GM18907 (cell line): ENCODE measurements at regions not wholly inside any gene's neighbourhood (a gene's known extent, or its start where the extent isn't known, plus 50 kb on each side); places are given as distances from the start of the nearest gene placed in this dataset.

Experiments
- ATAC-seq: cut with Tn5 transposase; IDR thresholded peaks from one replicate; pipeline ENCODE4 v1.9.1; 2021; ENCODE audit warnings: mild to moderate bottlenecking, moderate library complexity; ENCODE audit not compliant: unreplicated experiment

GRCh38 chr2:107595749-107596148 is 230.9 kb upstream of the RGPD4 start:
- no peak for ATAC-seq

GRCh38 chr2:107597507-107597906 is 229.2 kb upstream of the RGPD4 start:
- ATAC-seq = no peak

DNA sequence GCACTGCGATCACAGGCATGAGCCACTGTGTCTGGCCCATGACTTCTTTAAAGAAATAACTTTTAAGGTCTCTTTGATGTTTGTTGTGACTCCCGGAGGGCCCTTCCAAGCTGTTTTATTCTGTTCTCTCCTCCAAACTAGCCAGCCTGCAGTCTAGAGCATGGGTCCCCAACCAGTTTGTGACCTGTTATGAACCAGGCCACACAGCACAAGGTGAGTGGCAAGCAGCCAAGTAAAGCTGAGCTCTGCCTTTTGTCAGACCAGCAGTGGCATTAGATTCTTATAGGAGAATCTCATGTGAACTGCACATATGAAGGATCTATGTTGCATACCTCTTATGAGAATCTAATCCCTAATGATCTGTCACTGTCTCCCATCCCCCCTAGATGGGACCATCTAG is 223.9 kb upstream of the RGPD4 start:
- ATAC-seq = no peak

GRCh38 chr2:107607054-107607453 is 219.6 kb upstream of the RGPD4 start:
- ATAC-seq = no peak

DNA sequence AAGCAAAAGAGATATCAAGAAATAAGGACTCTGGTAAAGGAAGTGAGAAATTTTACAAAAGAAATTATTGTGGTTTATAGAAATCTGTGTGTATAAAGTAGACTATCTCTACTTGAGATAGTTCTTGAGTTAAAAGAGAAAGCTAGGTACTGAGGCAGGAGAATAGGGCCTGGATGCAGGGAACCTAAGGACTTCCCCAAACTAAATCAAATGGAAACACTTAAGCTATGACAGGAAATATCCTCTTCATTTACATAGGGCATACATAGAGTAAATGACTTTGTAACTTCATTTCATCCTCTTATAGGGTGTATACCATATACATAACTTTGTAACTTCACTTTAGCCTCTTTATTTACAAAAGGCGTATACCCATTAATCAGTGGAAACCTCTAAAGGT is 219.2 kb upstream of the RGPD4 start:
- no peak for ATAC-seq

- ATAC-seq = no peak
Measured at GRCh38 chr2:107615039-107615438, 211.7 kb upstream of the RGPD4 start.

- no peak for ATAC-seq
Measured at GRCh38 chr2:107618769-107619168, 207.9 kb upstream of the RGPD4 start.

DNA sequence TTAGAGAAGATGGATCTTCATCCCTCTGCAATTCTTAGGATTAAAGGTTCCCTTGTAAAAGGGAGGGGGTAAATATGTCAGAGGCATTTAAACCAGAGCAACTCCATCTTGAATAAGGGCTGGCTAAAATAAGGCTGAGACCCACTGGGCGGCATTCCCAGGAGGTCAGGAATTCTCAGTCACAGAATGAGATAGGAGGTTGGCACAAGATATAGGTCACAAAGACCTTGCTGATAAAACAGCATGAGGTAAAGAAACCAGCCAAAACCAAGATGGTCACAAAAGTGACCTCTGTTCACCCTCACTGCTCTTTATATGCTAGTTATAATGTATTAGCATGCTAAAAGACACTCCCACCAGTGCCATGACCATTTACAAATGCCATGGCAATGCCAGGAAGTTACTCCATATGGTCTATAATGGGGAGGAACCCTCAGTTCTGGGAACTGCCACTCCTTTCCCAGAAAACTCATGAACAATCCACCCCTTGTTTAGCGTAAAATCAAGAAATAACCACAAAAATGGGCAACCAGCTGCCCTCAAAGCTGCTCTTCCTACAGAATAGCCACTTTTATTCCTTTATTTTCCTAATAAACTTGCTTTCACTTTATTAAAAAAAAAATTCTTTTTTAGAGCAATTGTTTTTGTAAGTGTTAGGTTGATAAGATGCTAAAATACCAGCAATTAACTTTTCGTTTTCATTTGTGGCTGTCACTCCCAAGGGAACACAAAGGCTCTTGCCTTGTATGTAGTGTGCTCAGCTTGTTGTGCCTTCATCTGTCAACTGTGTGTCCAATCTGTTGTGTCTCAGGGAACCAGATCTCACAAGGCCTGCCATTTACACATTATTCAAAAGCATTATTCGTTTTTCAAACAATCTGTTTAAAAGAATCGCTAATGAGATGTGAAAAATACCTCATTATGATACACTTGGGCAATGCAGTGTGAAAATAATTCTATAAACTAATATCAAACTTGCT is 205.2 kb upstream of the RGPD4 start:
- ATAC-seq = no peak

DNA sequence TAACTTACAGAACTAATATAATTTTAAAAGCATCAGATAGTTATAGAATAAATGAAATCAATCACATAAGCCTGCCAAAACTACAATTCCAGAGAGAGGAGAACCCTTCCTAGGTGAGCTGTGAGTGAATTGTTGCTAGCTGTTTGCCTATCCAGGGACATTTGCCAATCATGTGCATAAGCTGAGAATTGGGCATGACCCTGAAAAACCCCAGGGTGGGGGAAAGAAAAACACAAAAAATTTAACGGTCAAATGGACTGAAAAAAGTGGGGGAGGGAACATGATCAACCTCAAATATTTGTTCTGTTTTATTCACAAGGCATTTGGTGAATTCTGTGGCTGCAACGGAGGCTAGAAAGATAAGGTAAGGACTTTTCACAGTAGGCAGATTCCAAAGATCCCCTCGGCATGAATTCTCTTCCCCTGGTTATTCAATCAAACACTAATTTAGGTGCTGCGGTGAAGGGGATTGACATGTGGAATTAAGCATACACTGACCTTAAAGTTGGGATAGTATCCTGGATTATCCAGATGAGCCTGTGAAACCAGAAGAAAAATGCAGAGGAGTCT is 203.9 kb upstream of the RGPD4 start:
- ATAC-seq = no peak

DNA sequence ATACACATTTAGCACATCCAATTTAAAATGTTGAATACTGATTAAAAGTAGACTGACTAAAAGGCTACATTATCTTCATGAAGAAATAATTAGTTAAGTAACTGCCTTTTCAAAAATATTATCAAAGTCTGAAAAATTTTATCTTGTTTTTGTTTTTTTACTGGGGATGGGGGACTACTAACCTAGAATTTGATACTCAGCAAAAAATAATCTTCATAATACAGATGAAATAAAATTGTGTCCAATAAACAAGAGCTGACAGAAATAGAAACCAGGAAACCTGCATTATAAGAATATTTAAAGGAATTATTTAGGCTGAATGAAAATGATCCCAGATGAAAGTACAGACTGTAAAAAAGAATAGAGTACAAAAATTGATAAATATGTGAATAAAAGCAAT is 200.7 kb upstream of the RGPD4 start:
- ATAC-seq = no peak

- ATAC-seq = no peak
Measured at GRCh38 chr2:107627164-107627563, 199.5 kb upstream of the RGPD4 start.

DNA sequence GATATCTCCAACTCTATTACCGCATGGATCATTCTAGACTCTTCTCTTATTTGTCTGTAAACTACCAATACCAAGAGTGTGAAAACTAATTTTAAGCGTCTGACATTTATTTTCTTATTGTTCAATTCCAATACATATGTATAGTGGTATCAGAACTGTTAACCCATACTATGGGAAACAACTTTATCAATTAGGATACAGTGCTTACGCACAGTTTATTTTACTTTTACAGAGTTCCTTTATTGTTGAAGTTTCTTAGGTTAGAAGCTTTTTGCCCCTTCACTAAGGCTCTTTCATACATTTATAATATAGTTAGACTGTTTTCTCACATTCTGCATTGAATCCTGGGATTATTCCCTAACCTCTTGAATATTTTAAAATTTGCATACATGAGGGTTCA is 198.8 kb upstream of the RGPD4 start:
- ATAC-seq = no peak

DNA sequence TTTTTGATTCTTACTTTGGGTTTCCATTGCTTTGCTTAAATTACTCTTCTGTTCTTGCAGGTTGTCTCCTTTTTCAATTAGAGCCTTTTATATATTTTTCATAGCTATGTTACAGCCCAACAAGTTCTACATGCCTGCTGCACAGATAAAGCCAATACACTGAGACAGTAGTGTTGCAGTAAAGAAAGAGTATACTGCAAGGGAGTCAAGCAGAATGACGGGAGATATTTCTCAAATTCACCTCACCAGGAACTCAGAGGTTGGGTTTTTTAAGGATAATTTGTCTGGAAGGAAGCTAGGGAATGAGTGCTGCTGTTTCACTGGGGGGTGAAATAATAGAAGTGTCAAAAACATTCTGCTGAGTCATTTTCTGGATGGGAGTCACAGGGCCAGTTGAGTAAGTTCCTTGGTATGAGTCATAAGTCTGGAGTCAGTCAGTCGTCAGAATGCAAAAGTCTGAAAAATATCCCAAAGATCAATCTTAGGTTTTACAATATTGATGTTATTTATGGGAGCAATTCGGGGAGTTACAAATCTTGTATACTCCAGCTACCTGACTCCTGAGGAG is 193.0 kb upstream of the RGPD4 start:
- ATAC-seq = no peak

- no peak for ATAC-seq
Measured at GRCh38 chr2:107634172-107634571, 192.5 kb upstream of the RGPD4 start.

DNA sequence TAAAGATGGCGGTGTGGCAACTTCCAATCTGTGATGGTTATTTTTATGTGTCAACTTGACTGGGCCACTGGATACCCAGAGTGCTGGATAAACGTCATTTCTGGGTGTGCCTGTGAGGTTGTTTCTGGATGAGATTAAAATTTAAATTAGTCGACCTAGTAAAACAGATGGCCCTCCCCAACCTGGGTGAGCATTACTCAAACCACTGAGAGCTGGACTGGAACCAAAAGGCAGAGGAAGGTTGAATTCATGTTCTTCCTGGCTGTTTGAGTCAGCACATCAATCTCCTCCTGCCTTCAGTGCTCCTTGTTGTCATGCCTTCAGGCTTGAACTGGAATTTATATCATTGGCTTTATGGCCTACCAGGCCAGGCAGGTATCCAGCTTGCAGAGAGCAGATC is 190.8 kb upstream of the RGPD4 start:
- no peak for ATAC-seq

DNA sequence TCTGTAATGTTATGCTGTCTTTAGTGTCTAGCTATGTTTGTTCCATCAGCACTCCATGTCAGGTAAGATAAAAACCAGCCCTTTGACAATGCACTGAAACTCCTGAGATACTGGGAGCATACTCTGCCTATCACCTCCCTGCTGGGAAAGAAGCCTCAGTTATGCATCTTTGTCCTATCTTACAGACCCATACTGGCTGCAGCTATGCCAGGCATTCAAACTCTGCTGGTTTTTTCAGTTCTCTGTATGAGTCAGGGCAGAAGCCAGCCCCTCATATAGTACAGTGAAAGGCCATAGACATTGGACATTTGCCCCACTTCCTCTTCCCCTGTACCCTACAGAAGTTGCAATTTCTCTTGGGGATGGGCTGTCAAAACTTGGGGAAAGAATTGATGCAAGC is 181.1 kb upstream of the RGPD4 start:
- ATAC-seq = no peak

- no peak for ATAC-seq
Measured at GRCh38 chr2:107648781-107649404, 177.8 kb upstream of the RGPD4 start.

DNA sequence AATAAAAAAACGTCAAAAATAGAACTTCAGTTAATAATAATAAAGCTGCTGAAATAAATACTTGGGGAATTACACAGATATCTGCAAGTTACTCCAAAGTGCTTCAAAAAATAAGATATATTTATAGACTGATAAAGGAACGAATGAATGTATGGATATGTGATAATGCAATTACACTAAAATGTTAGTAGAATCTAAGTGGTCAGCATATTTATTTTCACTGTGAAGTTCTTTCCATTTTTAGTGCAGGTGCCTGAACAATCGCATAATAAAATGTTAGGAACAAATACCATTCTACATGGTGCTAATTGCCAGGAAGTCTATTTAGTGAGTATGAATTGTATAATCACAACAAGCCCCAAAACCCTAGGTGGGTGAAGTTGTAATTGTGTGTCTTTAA is 169.6 kb upstream of the RGPD4 start:
- no peak for ATAC-seq

DNA sequence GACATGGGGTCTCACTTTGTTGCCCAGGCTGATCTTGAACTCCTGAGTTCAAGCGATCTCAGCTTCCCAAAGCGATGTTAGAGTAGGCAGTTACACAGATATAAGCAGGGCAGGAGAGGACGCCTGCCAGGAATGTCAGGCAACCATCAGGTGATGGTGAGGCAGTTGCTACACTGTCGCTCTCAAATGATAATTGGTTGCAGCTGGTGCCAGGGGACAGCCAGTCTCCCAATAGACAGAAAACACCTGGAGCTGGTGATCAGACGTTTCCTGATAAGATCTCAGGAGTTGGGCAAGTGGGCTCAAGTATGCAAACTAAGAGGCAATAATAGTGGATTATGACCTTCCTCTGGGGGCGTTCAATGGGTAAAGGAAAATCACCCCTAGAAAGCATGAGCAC is 163.1 kb upstream of the RGPD4 start:
- ATAC-seq = no peak

DNA sequence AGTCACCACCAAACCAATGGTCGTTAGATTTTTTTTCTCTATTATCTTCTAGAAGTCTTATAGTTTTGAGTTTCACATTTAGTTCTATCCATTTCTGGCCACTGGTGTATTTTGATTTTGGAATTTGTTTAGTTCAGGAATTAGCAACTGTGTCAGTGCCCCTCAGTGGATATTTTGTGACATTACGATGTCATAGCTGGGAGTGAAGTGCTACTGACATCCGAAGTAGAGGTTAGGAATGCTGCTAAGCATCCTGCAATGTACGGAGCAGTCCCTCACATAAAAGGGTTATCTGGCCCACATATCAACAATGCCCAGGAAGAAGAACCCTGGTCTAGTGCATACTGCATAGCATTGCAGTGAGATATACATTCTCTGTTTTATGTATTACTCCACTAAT is 157.4 kb upstream of the RGPD4 start:
- no peak for ATAC-seq

GRCh38 chr2:107681936-107682335 is 144.8 kb upstream of the RGPD4 start:
- no peak for ATAC-seq

DNA sequence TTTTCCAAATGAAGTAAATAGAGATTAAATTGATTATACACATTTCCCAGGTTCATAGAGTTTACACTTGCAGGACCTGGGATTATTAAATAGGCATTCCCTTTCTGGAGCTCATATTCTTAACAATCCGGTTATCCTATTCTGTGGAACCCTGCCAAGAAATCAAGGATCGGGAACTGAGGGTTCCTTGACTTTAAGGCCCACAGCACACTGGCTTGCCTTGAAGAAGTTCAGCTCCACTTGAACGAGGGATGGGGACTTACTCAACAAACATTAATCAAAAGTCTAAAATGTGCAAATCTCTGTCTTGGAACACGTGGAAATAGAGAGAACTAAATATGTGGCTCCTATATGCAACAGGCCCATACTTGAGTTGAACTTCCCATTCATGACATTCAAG is 142.3 kb upstream of the RGPD4 start:
- no peak for ATAC-seq
